A673 (cell line): ENCODE measurements at regions not wholly inside any gene's neighbourhood (a gene's known extent, or its start where the extent isn't known, plus 50 kb on each side); places are given as distances from the start of the nearest gene placed in this dataset.

ENCODE experiments used
- EZH2 ChIP-seq: fragments of 200-600 bp; sonication (generic); IDR thresholded peaks from 2 replicates; pipeline ENCODE4 v1.6.1; 2017; ENCODE audit warnings: borderline replicate concordance, low read depth, mild to moderate bottlenecking, mixed read lengths, antibody characterized with exemption, low read length; ENCODE audit not compliant: poor library complexity, severe bottlenecking
- TF ChIP-seq, protein P1 (sequence below): fragments of 300-800, 200-600 bp; sonication (generic); conservative IDR thresholded peaks from 2 replicates; pipeline ENCODE4 v1.5.1; 2017; ENCODE audit warnings: low read depth, mild to moderate bottlenecking, antibody characterized with exemption, low read length, moderate library complexity, mixed read lengths

- no peak for TF ChIP-seq EZH2
- TF ChIP-seq, protein P1, sequence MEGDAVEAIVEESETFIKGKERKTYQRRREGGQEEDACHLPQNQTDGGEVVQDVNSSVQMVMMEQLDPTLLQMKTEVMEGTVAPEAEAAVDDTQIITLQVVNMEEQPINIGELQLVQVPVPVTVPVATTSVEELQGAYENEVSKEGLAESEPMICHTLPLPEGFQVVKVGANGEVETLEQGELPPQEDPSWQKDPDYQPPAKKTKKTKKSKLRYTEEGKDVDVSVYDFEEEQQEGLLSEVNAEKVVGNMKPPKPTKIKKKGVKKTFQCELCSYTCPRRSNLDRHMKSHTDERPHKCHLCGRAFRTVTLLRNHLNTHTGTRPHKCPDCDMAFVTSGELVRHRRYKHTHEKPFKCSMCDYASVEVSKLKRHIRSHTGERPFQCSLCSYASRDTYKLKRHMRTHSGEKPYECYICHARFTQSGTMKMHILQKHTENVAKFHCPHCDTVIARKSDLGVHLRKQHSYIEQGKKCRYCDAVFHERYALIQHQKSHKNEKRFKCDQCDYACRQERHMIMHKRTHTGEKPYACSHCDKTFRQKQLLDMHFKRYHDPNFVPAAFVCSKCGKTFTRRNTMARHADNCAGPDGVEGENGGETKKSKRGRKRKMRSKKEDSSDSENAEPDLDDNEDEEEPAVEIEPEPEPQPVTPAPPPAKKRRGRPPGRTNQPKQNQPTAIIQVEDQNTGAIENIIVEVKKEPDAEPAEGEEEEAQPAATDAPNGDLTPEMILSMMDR, result no peak
Observed at GRCh38 chr2:139018252-139018651, 238.1 kb upstream of the NXPH2 start.
